WERI-Rb-1 (cell line): ENCODE measurements at regions not wholly inside any gene's neighbourhood (a gene's known extent, or its start where the extent isn't known, plus 50 kb on each side); places are given as distances from the start of the nearest gene placed in this dataset.

Source experiments
- DNase-seq: peaks from one replicate; pipeline ENCODE4 v3.0.0-alpha.2; 2020
- H3K27ac ChIP-seq: fragments of 250-450 bp; sonication (Bioruptor Pico); 2 replicates; pipeline ENCODE4 v1.5.1; 2020; ENCODE audit warnings: mild to moderate bottlenecking, moderate library complexity
- H3K27me3 ChIP-seq: fragments of 250-450 bp; sonication (Bioruptor Pico); 2 replicates; pipeline ENCODE4 v1.5.1; 2021; ENCODE audit warnings: mild to moderate bottlenecking, low read depth, moderate library complexity; ENCODE audit not compliant: insufficient read depth, severe bottlenecking
- H3K36me3 ChIP-seq: fragments of 250-450 bp; sonication (Bioruptor Pico); 2 replicates; pipeline ENCODE4 v1.5.1; 2020; ENCODE audit warnings: mild to moderate bottlenecking, moderate library complexity
- H3K4me3 ChIP-seq: 2 replicates; pipeline ENCODE4 v1.5.1; 2011; ENCODE audit warnings: low read depth, mild to moderate bottlenecking, control low read depth, low read length
- H3K9me3 ChIP-seq: fragments of 250-450 bp; sonication (Bioruptor Pico); 2 replicates; pipeline ENCODE4 v1.5.1; 2021; ENCODE audit warnings: mild to moderate bottlenecking, moderate library complexity; ENCODE audit not compliant: severe bottlenecking
- TF ChIP-seq, protein P1 (sequence below): IDR thresholded peaks from 2 replicates; pipeline ENCODE4 v1.5.1; 2011; ENCODE audit warnings: low read depth, mild to moderate bottlenecking, control low read depth, inconsistent platforms, low read length

GRCh38 chr2:122150524-122151280 lies 395.3 kb downstream of the TSN start:
- no peaks in the 10 kb centered on the region for H3K36me3 ChIP-seq
- TF ChIP-seq, protein P1, sequence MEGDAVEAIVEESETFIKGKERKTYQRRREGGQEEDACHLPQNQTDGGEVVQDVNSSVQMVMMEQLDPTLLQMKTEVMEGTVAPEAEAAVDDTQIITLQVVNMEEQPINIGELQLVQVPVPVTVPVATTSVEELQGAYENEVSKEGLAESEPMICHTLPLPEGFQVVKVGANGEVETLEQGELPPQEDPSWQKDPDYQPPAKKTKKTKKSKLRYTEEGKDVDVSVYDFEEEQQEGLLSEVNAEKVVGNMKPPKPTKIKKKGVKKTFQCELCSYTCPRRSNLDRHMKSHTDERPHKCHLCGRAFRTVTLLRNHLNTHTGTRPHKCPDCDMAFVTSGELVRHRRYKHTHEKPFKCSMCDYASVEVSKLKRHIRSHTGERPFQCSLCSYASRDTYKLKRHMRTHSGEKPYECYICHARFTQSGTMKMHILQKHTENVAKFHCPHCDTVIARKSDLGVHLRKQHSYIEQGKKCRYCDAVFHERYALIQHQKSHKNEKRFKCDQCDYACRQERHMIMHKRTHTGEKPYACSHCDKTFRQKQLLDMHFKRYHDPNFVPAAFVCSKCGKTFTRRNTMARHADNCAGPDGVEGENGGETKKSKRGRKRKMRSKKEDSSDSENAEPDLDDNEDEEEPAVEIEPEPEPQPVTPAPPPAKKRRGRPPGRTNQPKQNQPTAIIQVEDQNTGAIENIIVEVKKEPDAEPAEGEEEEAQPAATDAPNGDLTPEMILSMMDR: no peak
- DNase-seq: no peak
- H3K27ac ChIP-seq: no peak overlapping the region
- no peak overlapping the region for H3K4me3 ChIP-seq
- H3K27me3 ChIP-seq: no peaks in the 10 kb centered on the region
- H3K9me3 ChIP-seq: no peaks in the 10 kb centered on the region

GRCh38 chr2:122152571-122152970 lies 397.1 kb downstream of the TSN start:
- Histone ChIP-seq H3K27me3 (no peaks in the 10 kb centered on the region), H3K27ac (no peak overlapping the region), H3K36me3 (no peaks in the 10 kb centered on the region), H3K4me3 (no peak overlapping the region), H3K9me3 (no peaks in the 10 kb centered on the region)
- TF ChIP-seq, protein P1: no peak
- DNase-seq: no peak

DNA sequence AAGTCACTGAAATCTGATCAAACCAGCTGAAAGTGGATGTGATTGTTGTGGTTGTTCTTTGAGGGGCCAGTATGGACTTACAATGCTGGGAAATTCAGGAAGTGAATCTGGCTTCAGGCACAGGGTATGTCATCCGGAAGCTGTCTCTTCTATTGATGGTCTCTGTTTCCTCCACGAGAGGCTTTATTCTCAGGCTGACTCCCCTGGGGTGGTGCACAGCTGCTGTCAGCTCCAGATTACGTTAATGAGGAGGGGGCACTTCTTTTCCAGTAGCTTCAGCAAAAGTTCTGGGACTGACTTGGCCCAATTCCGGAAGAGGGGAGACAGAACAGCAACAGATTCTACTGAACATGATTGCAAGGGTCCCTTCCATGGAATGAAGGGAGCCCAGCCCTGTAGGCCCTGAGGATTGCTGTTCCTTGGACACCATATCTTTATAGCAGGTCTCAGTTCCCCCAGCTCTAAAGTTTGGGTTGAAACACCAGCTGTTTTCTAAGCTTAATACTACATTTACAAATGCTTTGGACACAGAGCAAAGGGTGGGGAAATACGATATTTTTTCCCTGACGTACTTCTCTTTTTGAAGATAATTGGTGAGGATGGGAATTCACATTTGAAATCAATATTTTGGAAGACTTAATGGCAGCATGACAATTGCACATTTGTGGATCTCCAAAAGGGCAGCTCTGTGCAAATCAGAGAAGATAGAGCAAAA lies 400.9 kb downstream of the TSN start:
- no peaks in the 10 kb centered on the region for H3K9me3 ChIP-seq
- H3K36me3 ChIP-seq: no peaks in the 10 kb centered on the region
- no peak overlapping the region for H3K27ac ChIP-seq
- no peak overlapping the region for H3K4me3 ChIP-seq
- H3K27me3 ChIP-seq: no peaks in the 10 kb centered on the region
- TF ChIP-seq, protein P1: no peak
- no peak for DNase-seq

GRCh38 chr2:122157158-122157557 lies 401.7 kb downstream of the TSN start:
- no peaks in the 10 kb centered on the region for H3K36me3 ChIP-seq
- no peak overlapping the region for H3K4me3 ChIP-seq
- TF ChIP-seq, protein P1: no peak
- DNase-seq: no peak
- no peaks in the 10 kb centered on the region for H3K9me3 ChIP-seq
- H3K27ac ChIP-seq: no peak overlapping the region
- H3K27me3 ChIP-seq: no peaks in the 10 kb centered on the region

DNA sequence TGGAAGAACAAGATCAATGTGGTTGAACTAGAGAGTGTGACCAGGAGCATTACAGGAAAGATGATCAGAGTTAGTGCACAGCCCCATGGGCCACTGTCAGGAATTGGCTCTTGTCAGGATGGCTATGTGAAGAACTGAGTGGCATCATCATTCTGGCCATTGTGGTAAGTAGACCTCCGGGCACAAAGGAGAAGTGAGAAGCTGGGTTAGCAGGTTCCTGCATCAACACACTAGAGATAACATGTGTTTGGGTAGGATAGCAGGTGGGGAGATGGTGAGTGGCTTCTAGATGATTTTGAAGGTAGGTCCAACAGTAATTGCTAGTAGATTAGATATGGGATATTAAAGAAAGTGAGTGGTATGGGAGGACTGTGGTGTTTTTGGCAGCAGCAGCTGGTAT lies 408.2 kb downstream of the TSN start:
- H3K9me3 ChIP-seq: no peaks in the 10 kb centered on the region
- H3K36me3 ChIP-seq: no peaks in the 10 kb centered on the region
- H3K4me3 ChIP-seq: no peak overlapping the region
- H3K27me3 ChIP-seq: no peaks in the 10 kb centered on the region
- DNase-seq: no peak
- H3K27ac ChIP-seq: no peak overlapping the region
- TF ChIP-seq, protein P1: no peak

GRCh38 chr2:122164964-122165363 lies 409.5 kb downstream of the TSN start:
- H3K36me3 ChIP-seq: no peaks in the 10 kb centered on the region
- no peaks in the 10 kb centered on the region for H3K27me3 ChIP-seq
- TF ChIP-seq, protein P1: no peak
- H3K27ac ChIP-seq: no peak overlapping the region
- no peaks in the 10 kb centered on the region for H3K9me3 ChIP-seq
- H3K4me3 ChIP-seq: no peak overlapping the region
- DNase-seq: no peak
